Hematopoietic multipotent progenitor cell treated with erythropoietin and hydrocortisone succinate and interleukin-3 and kit ligand, for 15 days (in vitro differentiated cells): ENCODE measurements at regions not wholly inside any gene's neighbourhood (a gene's known extent, or its start where the extent isn't known, plus 50 kb on each side); places are given as distances from the start of the nearest gene placed in this dataset.
"Not testable (repeated sequence)": the region's sequence is repeated elsewhere in the genome, so short reads cannot be mapped to it uniquely, and the experiment has no call there.

Source experiments
- DNase-seq: peaks from one replicate; pipeline ENCODE4 v3.0.0-alpha.2; 2015; ENCODE audit warnings: low spot score

GRCh38 chr4:59511809-59512208, 1688.3 kb upstream of the ADGRL3 start:
- DNase-seq = not testable (repeated sequence)

DNA sequence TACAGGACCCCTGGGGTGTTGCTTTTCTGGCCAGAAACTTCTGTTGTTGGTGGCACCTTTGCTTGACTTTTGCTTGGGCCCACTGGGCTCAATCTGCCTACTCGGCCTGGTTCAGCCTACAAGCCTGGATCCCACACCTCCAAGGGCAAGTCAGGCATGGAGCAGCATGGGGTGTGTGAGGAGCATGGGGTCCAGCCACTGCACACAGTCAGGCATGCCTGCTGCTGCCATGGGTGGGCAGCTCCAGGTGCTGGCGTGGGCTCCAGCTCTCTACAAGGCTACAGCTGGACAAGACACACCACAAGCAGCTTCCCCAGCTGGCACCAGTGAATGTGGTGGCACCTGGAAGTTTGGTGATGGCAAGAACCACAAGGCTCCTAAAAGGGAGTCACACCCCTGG, 1683.1 kb upstream of the ADGRL3 start:
- no peak for DNase-seq

GRCh38 chr4:59518005-59518823, 1681.9 kb upstream of the ADGRL3 start:
- no peak for DNase-seq

DNA sequence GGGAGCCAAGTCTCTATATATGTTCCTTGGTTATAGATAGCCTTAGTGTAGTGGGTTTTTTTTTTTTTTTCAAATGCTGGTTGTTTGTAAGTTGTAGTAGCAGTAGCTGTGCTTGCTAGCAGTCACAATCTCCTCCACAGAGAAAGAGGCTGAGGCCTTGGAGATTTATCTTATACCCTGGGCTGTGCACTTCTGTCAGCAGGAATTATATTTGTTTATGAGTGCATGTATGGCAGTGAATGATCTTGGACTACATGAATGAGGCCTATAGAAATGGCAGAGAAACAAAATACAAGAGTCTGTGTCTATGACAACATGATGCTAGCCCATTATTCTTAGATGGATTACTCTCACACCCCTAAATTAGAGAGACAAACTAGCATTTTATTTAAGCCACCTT, 1674.2 kb upstream of the ADGRL3 start:
- no peak for DNase-seq

DNA sequence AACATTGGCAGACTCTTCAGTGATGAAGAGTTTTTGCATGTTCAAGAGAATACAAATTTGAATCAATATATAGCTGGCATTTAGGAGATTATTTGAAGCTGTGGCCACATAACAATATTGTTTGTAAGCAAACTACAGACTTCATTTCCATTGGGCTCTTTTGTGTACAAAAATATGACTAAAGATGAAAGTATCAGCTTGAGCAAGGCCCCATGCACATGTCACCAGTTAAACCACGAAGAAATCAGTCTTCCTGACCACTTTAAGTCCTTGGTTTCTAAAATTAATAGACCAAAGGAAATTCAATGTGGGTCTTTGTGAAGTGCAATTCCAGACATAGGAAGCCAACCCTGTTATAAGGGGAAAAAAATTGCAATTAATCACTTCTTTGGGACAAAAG, 1664.6 kb upstream of the ADGRL3 start:
- DNase-seq = no peak

GRCh38 chr4:59536428-59536827, 1663.7 kb upstream of the ADGRL3 start:
- no peak for DNase-seq

DNA sequence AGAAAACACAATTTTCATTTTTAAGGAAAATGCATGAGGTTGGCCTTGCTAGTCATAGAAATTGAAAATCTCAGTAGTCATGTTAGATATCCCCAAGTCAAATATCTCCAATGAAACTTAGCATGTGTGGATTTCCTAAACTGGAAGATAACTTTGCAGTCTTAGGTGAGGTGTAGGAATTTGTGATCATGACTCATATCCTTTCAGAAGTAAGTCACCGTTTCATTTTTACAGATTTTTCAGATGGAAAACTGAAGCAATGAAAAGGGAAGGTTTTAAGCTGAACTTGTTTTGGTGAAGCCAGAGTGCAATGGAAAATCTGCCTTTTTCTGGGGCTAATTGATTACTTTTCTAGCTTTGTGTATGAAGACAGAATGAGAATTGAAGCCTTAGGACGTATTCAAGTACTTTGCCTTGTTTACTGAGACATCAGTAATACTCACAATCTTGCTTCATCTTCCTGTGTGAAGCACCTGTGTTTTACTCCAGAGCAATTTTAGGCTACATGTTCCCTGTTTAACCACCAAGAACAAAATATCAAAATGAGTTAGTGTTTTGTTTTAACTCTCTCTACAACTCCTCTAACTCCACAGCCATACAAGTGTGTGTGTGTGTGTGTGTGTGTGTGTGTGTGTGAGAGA, 1662.8 kb upstream of the ADGRL3 start:
- no peak for DNase-seq

- no peak for DNase-seq
Measured at GRCh38 chr4:59539401-59539800, 1660.7 kb upstream of the ADGRL3 start.

DNA sequence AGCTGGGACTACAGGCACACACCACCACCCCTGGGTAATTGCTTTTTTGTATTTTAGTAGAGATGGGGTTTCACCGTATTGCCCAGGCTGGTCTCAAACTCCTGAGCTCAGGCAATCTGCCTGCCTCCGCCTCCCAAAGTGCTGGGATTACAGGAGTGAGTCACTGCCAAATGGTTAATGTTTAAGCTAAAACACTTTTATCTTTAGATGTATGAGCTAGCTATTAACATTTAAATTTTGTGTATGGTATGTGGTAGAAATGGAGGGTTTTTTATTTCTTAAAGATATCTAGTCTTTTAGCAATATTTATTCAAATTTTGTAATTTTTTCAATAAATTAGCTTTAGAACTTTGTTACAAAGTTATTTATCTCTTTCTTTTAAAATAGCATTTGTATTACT, 1659.8 kb upstream of the ADGRL3 start:
- DNase-seq = no peak

- DNase-seq = no peak
Measured at GRCh38 chr4:59553063-59553720, 1646.9 kb upstream of the ADGRL3 start.

GRCh38 chr4:59553721-59554091, 1646.4 kb upstream of the ADGRL3 start:
- no peak for DNase-seq

- not testable (repeated sequence) for DNase-seq
Measured at GRCh38 chr4:59556191-59556590, 1643.9 kb upstream of the ADGRL3 start.

DNA sequence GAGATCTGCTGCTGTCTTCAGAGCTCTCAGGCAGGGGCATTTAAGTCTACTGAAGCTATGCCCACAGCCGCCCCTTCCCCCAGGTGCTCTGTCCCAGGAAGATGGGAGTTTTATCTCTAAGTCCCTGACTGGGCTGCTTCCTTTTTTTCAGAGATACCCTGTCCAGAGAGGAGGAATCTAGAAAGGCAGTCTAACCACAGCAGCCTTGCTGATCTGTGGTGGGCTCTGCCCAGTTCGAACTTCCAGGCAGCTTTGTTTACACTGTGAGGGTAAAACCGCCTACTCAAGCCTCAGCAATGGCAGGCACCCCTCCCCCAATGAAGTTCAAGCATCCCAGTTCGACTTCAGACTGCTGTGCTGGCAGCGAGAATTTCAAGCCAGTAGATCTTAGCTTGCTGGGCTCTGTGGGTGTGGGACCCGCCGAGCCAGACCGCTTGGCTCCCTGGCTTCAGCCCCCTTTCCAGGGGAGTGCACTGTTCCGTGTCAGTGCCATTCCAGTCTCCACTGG, 1639.9 kb upstream of the ADGRL3 start:
- not testable (repeated sequence) for DNase-seq

- DNase-seq = no peak
Measured at GRCh38 chr4:59565836-59566235, 1634.3 kb upstream of the ADGRL3 start.

DNA sequence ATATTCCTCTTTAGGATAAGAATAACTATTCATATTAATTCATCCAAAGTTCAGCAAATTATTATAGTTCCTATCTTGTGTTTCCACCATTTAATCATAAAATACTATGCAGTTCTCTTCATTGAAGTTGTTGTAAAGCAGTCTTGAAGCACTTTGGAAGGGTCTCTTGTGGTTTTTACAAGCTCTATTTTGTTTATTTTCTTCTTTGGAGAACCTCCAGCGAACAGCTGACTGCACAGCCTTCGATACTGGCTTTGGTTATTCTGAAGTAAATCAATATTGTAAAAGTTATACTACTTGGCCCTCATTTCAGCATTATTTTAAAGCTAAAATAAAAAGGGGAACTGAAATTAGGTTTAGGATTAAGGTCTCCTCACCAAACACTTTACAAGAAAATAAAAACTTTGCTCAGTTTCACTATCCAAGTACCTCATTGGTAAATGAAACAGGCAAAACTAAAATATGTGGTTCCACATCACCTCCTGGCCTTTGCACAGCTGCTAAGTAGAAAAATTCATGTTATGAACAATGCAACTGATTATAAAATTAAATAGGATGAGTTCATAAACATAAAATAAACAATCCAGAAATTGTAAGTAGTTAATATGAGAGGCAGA, 1629.2 kb upstream of the ADGRL3 start:
- DNase-seq = no peak

DNA sequence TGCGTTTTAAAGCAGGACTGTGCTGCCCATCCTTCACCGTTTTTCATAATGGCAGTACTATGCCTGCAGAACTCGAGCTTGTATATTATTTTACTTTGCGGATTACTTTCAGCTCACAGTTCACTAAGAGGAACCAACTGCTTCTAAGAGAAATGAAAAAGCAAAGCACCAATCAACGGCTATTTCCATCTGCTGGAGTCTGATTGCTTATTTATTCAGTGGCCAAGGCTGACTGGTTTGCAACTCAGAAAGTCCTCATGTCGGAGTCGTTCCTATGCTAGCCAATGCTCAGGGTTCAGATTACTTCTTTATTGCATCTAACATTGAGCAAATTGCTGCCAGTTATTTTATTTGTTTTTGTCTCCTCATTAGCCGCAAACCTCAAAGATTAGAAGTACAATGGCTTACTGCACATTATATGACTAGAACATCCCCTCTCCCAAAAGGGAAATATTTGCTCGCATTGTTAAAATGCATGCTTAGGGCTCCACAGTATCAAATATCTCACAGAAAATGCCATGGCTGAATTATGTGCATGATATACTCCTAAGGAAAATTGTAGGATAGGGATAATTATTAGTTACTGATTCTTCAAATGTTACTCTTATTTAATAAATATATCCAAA, 1628.2 kb upstream of the ADGRL3 start:
- no peak for DNase-seq

DNA sequence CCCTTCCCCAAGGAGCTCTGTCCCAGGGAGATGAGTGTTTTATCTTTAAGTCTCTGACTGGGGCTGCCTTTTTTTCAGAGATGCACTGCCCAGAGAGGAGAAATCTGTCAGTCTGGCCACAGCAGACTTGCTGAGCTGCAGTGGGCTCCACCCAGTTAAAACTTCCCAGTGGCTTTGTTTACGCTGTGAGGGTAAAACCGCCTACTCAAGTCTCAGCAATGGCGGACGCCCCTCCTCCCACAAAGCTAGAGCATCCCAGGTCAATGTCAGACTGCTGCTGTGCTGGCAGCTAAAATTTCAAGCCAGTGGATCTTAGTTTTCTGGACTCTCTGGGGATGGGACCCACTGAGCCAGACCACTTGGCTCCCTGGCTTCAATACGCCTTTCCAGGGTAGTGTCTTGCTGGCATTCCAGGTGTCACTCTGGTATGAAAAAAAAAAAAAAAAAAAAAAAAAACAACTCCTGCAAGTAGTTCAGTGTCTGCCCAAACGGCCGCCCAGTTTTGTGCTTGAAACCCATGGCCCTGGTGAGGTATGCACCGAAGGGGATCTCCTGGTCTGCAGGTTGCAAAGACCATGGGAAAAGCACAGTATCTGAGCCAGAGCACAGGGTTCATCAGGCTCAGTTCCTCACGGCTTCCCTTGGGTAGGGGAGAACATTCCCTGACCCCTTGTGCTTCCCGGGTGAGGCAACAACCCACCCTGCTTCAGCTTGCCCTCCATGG, 1616.1 kb upstream of the ADGRL3 start:
- DNase-seq = no peak

GRCh38 chr4:59597536-59598329, 1602.4 kb upstream of the ADGRL3 start:
- no peak for DNase-seq

DNA sequence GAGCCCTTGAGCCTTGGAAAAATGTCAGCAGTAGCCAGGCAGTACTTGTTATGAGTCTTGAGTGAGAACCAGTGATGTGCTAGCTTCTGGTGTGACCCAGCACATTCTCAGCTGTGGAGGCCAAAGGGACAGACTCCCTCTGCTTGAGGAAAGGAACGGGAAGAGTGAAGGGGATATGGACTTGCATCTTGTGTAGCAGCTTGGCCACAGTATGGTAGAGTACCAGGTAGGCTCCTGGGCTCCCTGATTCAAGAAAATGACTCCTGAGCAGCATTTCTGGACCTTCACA, 1601.9 kb upstream of the ADGRL3 start:
- no peak for DNase-seq

DNA sequence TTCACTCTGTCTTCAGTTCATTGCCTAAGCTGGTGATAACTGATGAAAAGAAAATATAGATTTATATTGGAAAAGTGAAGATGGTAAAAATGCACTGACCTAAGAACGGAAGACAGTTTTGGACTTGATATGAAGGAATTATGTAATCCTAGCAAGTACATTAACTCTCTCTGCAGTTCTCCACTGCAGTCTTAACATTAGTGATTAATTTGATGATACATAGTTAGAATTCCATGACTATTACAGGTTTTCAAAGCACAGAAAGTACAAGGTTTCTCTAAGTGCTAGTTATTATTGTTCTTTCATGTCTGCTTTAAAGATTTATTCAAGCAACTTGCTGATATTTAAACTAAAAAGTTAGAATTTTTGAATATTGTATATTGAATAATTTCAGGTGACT, 1591.7 kb upstream of the ADGRL3 start:
- DNase-seq = no peak

- DNase-seq = no peak
Measured at GRCh38 chr4:59612235-59612634, 1587.9 kb upstream of the ADGRL3 start.
